Renal pelvis (tissue), 1 donor: ENCODE measurements at regions not wholly inside any gene's neighbourhood (a gene's known extent, or its start where the extent isn't known, plus 50 kb on each side); places are given as distances from the start of the nearest gene placed in this dataset.

Experiments used
- DNase-seq: peaks from one replicate; pipeline ENCODE4 v3.0.0-alpha.2; 2013

DNA sequence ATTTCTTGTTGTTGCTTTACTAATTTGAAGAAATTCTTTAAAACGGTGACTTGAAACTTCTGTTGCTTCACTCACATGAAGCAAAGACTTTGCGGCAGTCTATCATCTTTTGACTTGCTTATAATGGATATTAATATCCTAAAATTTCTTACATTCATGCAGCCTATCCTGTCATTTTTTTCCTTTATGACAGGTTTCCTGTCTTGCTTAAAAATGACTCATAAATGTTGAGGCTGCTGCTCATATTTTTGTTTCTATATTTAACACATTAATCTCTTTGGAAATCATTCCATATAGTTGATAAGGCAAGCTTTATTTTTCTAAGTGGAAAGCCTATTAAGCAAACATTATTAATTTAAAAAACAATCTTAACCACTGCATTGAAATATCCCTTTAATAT lies 176.6 kb upstream of the GALNTL6 start:
- no peak for DNase-seq

DNA sequence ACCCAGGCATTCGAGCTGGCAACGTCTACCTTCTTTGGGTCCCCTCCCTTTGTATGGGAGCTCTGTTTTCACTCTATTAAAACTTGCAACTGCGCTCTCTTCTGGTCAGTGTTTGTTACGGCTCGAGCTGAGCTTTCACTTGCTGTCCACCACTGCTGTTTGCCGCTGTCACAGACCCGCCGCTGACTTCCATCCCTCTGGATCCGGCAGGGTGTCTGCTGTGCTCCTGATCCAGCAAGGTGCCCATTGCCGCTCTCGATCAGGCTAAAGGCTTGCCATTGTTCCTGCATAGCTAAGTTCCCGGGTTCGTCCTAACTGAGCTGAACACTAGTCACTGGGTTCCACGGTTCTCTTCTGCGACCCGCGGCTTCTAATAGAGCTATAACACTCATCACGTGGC lies 183.5 kb upstream of the GALNTL6 start:
- DNase-seq = no peak

DNA sequence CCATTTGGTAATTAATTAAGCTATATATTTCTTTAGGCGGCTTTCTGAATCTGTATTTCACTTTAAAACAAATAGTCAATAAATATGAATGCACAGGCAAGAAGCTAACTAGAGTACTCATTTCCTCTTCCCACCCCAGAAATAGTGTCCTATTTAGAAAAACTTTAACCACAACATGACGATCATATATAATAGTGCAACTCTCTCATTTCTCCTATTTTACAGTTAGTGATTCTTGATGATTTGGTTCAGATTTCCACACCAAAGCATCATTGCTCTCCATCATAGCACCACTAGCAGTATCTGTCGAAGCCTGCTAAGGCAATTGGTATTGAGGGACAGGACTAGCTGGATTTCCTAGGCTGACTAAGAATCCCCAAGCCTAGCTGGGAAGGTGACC lies 184.0 kb upstream of the GALNTL6 start:
- no peak for DNase-seq

DNA sequence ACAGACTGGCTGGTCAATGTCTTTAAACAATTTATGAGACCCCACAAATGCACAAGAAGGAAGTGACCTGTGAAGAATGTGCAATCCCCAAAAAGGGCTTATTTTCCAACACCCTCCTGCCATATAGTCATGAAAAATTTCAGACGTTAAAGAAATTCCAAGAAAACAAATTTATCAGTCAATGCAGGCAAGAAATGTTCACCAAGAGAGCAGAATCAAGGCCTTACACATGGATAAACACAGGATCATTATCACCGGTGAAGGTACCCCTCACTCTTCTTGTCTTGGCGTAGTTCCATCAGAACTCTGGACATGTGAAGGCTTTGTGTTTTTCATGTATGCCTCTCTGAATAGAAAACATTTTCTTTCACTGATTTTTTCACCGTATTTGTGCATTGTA lies 186.7 kb upstream of the GALNTL6 start:
- DNase-seq = no peak

DNA sequence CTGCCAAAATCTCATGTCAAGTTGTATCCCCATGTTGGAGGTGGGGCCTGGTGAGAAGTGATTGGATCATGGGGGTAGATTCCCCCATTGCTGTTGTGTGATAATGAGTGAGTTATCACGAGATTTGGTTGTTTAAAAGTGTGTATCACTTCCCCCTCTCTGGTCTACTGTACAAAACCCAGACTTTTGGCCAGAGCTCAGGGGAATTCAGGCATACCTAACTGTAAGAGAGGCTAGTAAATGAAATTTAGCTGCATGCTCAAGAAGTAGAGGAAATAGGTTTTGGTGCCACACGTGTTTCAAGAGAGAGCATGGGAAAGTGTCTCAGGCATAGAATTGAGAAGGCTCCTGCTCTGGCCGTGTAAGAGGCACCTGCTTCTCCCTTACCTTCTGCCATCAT lies 190.5 kb upstream of the GALNTL6 start:
- no peak for DNase-seq

DNA sequence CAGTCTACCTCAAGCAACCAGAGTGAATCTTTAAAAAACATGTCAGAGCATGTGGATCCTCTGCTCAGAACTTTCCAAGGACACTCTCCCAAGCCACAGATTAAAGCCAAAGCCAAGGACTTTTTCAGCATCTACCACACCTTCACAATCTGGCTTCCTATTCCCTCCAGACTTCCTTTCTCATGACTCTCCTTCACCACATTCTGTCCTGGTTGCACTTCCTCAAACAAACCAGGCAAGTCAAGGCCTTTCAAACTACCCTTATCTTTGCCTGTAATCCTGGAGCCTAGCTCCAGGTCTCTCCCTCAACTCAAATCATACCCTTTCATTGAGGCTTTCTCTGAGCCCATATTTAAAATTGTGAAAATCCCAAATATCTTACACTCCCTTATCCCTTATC lies 191.6 kb upstream of the GALNTL6 start:
- DNase-seq = no peak

DNA sequence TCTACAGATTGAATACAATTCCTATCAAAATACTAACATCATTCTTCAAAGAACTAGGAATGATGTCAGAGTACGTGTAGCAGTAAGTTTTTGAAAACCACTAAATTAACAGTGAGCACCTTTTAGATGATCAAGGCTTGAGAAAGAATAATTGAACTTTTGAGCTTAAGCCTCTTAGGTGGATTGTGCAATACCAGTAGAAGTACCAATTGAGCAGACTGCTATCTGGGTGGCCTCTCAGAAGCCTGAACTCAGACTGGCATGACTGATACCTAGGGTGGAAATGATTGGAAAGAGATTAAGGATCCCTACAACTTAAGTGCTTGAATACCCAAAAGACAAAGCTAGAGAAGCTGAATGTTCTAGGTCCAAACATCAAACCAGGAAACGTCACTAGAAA lies 200.3 kb upstream of the GALNTL6 start:
- no peak for DNase-seq

DNA sequence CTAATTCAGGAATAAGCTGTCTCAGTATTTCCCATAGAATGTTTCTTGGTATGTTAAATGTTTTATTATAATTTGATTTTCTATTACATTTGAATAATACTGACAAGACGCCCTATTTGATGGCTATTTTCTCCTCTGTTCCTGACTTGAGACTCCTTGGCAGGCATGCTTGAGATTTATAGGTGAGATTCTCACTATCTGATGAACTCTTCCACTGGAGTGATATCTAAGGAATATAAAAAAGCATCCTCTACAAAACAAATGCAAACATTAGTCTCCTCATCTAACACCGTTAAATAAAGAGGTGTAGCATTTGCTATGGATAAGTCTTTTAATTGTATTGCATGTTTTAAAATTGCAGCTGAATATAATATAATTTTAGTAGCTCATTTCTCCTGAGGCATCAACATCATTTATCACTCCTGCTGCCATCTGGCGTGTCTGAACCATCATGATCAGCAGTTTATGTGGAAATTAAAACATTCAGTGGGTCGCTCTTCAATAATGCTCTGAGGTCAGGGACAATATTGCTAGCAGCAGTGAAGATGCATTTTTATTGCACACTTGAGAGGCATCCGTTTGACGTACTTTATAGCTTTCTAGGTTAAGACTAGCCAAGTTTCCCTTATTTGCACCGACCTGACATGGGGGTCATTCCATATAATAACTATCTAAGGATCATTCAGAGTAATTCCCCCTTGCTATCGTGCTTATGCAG lies 210.4 kb upstream of the GALNTL6 start:
- no peak for DNase-seq

DNA sequence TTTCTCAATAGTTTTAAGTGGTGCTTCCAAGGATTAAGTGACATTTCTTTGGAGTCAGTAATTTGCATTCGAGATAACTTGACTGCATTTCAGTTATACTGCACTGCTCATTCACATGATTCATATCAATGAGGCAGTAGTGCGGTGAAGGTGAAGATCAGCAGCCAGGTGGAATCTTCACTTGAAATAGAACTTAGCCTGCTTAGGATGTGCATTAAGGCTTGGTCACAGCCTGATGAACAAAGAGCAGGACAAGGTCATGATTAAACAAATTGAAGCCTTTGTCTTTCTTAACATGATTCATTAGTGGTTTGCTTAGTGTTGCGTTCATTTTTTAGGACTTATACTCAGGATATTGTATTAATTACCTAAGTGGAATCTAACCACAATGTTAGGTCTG lies 212.1 kb upstream of the GALNTL6 start:
- no peak for DNase-seq

DNA sequence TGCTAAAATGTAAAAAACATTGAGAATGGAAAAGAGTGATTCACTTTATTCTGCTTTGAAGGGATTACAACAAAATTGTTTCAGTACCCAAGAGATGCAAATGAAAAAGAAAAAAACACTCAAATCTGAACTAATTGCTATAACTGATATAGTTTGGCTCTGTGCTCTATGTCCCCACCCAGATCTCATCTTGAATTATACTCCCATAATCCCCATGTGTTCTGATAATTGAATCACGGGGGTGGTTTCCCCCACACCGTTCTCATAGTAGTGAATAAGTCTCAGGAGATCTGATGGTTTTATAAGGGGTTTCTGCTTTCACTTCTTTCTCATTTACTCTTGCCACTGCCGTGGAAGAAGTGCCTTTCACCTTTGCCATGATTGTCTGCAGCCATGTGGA lies 213.6 kb upstream of the GALNTL6 start:
- no peak for DNase-seq

DNA sequence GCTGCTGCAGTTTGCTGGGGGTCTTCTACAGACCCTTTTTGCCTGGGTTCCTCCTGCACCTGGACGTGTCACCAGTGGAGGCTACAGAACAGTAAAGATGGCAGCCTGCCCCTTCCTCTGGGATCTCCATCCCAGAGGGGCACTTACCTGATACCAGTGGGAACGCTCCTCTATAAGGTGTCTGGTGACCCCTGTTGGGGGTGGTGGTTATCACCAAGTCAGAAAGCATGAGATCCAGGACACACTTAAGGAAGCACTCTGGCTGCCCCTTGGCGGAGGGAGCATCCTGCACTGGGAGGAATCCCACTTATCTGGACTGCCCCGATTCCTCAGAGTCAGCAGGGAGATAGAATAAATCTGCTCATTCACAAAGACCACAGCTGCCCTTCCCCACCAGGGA lies 218.9 kb upstream of the GALNTL6 start:
- DNase-seq = no peak

DNA sequence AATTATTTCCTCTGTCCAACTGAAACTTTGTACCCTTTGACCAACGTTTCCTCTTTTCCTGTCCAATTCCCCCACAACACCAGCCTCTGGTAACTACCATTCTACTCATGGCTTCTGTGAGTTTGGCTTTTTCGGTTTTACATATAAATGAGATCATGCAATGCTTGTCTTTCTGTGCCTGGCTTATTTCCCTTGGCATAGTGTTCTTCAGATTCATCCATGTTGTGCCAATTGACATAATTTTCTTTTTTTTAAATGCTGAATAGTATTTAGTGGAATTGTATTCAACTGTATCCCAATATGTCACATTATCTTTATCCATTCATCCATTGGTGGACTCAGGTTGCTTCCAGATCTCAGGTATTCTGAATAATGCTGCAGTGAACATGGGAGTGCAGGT lies 222.5 kb upstream of the GALNTL6 start:
- no peak for DNase-seq

DNA sequence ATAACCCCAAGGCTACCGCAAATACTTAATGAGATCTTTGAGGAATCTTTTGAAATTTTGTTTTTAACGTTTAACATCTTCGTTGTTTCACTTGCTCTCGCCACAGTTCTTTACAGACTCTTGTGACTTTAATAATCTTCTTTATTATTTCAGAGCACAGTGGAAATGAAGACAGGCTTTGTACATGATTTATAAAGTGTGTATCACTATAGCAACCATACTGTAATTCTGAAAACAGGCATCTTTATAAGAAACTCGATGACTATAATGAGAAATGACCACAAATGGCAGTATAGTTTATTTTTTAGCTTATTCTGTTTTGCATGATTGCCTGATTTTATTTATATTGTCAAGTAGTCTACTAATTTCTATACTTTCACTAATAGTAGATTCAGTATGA lies 224.4 kb upstream of the GALNTL6 start:
- no peak for DNase-seq

DNA sequence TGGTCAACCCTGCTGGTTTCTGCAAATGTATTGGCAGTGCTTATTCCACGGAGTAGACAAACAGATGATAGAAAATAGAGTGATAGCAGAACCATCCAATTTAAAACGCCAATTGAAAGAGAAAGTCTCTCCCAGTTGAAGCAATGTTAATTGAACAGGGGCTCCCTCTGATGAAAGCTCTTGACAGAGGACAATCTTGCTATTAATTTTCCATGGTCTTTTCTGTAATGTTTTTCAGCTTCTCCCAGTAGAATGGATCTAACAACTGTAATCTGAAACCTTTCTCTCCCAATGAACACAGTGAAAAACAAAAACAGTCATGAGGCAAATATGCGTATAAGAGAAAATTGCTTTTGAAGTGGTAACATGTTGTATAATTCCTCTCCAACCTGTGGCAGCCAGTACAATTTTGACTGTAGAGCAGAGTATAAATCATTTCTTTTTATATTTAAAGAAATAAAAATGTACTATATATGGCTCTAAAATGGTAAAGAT lies 225.1 kb upstream of the GALNTL6 start:
- no peak for DNase-seq

DNA sequence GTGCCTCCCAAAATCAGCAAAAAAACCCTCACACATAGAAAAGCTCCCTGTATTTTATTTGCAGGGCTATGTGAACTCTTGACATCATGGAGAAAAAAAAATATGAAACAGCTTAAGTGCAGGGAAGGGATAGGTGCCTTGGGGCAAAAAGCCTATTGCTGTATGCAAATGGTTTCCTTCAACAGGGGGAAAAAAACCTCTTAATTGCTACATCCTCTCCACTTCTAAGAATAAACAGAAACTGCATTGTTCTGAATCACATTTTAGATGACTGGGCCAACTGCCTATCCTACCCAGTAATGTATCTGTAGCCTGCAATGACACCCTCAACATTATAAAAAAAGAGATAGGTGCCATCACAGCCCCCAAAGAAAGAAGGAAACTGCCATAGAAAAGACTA lies 229.4 kb upstream of the GALNTL6 start:
- no peak for DNase-seq

DNA sequence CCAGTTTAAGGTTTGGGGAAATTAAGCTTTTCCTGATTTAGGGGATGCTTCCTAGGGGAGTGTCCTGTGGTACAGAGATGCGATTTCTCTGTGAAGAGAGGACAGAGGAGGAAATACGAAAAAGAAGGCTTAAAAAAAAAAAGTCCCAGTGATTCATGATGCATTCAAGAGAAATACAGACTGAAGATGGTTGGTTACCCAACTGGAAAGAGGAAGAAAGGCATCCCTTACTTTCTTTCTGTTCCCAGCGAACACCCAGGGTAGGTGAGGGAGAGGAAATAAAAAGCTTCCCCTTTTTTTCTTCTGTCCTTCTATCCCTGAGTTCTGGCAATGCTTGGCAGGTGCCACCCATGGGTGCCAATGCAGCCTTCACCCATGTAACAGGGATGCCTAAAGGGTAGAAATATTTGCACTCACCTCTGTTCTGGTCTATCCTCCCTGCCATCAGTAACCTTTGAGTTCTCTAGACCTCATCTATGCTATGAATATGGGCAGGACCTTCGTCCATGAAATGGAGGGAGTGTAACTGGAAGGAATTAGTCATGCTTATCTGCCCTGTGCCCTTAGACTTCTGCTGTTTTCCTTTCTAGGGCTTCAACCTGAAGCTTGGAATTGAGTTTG lies 230.1 kb upstream of the GALNTL6 start:
- DNase-seq = no peak

DNA sequence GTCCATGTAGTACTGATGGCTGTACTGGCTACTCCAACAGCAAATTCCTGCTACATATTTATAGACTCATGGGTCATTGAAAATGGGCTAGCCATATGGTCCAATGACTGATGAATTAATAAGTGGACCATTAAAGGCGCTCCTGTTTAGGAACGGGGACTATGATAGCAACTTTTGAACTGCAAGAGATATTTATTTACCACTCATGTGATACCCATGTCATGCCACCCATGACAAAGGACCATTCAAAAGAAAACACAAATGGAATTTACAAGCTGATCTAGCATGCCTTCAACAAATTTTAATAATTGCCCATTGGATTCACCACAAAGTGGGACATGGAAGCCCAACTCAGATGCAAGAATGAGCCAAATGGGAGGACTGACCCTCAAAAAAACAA lies 240.0 kb upstream of the GALNTL6 start:
- no peak for DNase-seq

DNA sequence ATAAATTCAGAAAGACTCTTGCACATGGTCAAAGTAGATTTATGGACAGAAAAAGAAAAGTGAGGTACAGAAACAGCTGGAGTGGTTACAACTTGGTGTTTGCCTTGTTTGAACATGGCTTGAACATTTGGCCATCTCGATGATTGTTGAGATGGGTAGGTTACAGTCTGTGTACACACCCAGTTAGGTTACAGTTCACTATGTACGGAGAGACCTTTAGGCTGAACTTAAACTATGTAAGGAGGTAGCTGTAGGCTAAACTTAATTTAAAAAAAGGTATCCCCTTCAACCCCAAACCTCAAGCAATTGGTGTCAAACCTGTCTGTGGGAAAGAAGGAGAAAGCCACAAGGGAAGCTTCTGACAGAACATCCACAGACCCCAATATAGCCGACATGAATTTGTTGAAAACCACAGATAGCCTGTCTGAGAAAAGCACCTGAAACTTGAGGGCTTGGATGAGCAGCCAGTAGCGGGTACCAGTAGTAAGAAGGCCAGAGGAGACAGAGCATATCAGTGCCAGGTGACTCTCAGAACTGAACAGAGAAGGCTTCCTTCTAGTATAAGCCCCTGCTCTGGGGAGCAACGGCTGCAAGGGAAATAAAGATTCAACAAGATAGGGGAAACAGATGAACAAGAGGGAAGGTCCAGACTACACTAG lies 247.9 kb upstream of the GALNTL6 start:
- no peak for DNase-seq

DNA sequence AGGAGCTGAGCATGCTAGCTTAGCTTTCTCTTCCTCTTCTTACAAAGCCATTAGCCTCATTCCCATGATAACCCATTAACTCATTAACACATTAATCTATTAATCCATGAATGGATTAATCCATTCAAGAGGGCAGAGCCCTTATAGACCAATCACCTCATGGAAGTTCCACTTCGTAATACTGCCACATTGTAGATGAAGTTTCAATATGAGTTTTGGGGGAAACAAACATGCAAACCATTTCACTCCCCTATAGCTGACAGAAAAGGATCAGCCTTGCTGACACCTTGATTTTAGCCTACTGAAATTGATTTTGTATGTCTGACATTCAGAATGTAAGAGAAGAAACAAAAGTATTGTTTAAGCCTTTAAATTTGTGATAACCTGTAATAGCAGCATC lies 251.8 kb upstream of the GALNTL6 start:
- DNase-seq = no peak

DNA sequence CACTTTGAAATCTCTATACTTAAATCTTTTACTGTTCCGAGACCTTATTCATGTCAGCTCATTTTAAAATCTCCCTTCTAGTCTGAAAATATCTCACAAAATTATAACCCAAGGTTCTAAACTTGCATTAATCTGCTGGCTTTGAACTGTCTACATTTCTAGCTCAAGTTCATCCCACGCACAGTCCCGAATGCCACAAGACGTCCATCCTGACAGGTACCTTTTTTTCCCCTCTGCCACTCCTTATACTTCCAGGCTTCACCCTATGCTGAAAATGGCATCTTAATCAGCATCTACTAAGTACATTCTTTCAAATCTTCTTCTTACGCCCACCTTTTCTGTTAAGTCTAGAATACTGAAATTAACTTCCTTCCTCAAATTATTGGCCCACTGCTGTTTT lies 259.2 kb upstream of the GALNTL6 start:
- no peak for DNase-seq

DNA sequence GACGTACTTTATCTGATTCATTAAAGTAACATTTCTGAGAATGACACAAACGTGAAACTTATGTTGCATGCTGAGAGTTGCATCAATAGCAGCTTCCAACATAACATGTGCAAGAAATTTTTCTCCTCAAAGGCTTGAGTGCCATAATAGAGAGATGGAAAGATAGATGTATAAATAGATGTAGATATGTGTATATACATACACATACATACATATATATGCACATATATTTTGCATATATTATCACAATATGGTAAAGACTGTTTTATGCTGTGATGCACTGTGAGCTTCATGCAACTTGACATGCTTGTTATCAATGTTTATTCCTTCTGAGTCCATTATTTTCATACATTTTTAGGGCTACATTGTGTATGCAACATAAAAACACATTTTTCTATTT lies 270.6 kb upstream of the GALNTL6 start:
- DNase-seq = no peak

DNA sequence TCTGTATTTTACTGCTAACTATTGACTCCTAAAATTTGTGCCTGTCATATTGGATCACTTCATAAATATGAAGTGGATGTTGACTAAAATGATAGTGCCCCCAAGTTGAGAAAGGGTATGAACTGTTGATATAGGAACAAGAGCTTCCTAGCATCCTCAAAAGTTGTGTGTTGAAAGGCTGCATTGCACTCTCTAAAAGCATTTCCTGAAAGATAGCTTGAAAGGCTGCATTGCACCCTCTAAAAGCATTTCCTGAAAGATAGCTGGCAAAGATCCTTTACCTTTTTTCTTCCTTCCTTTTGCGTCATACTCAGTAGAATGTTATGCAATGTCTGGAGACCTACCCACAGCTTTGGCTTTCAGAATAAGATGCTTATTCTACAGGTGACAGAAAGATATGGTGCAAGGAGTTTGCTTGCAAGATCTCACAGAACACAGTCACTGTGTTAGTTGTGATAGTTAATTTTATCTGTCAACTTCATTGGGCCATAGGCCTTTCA lies 274.6 kb upstream of the GALNTL6 start:
- DNase-seq = no peak

DNA sequence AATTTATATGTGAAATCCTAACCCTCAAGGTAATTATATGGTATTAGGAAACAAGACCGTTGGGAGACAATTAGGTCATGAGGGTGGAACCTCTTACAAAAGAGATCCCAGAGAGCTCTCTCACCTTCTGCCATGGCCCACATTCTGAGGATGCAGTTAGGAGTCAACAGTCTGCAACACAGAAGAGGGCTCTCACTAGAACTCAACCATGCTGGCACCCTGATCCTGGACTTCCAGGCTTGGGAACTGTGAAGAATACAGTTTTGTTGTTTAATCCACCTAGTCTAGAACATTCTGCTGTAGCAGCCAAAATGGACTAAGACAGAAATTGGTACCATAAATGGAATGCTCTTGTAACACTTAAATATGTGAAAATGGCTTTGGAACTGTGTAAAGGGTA lies 278.8 kb upstream of the GALNTL6 start:
- no peak for DNase-seq
